Mesenchymal stem cell (in vitro differentiated cells and primary cell): ENCODE measurements at regions not wholly inside any gene's neighbourhood (a gene's known extent, or its start where the extent isn't known, plus 50 kb on each side); places are given as distances from the start of the nearest gene placed in this dataset.

ENCODE experiments used
- DNase-seq: peaks from one replicate; pipeline ENCODE4 v3.0.0-alpha.2; 2013
- H2AFZ ChIP-seq: one replicate; pipeline ENCODE4 v1.6.1; 2013; ENCODE audit warnings: low read depth, mild to moderate bottlenecking, control low read depth, inconsistent platforms, low read length, moderate library complexity
- H2AK5ac ChIP-seq: 2 replicates; pipeline ENCODE4 v1.6.1; 2013; ENCODE audit warnings: low read length, moderate library complexity, mild to moderate bottlenecking, inconsistent platforms; ENCODE audit not compliant: severe bottlenecking
- H2BK120ac ChIP-seq: one replicate; pipeline ENCODE4 v1.6.1; 2013; ENCODE audit warnings: low read depth, mild to moderate bottlenecking, inconsistent platforms, low read length, moderate library complexity
- H2BK12ac ChIP-seq, 2 experiments: one replicate each; pipeline ENCODE4 v1.6.1; 2013; ENCODE audit warnings: inconsistent platforms in 2 of 2, low read length in 2 of 2, mild to moderate bottlenecking in 2 of 2, moderate library complexity in 2 of 2, control low read depth in 1 of 2
- H2BK15ac ChIP-seq: one replicate; pipeline ENCODE4 v1.6.1; 2013; ENCODE audit warnings: mild to moderate bottlenecking, low read depth, inconsistent platforms; ENCODE audit not compliant: poor library complexity, severe bottlenecking
- H2BK5ac ChIP-seq: 2 replicates; pipeline ENCODE4 v1.6.1; 2013; ENCODE audit warnings: low read depth, mild to moderate bottlenecking, low read length, control low read depth, inconsistent platforms; ENCODE audit not compliant: poor library complexity, severe bottlenecking
- H3K14ac ChIP-seq, 2 experiments: one replicate each; pipeline ENCODE4 v1.6.1; 2013; ENCODE audit warnings: inconsistent platforms in 2 of 2, low read length in 2 of 2, control low read depth in 1 of 2, mild to moderate bottlenecking in 1 of 2, moderate library complexity in 1 of 2
- H3K18ac ChIP-seq, 2 experiments: one replicate each; pipeline ENCODE4 v1.6.1; 2013; ENCODE audit warnings: inconsistent platforms in 2 of 2, low read length in 2 of 2, control low read depth in 1 of 2, low read depth in 1 of 2, mild to moderate bottlenecking in 1 of 2
- H3K23ac ChIP-seq, 2 experiments: one replicate each; pipeline ENCODE4 v1.6.1; 2013; ENCODE audit warnings: inconsistent platforms in 2 of 2, low read length in 2 of 2, mild to moderate bottlenecking in 2 of 2, moderate library complexity in 2 of 2, control low read depth in 1 of 2
- H3K27ac ChIP-seq: 2 replicates; pipeline ENCODE4 v1.5.1; 2013; ENCODE audit warnings: mild to moderate bottlenecking, moderate library complexity, low read length, control low read depth, inconsistent platforms; ENCODE audit not compliant: poor library complexity, severe bottlenecking
- H3K27me3 ChIP-seq, 2 experiments: 2 replicates each; pipeline versions ENCODE4 v1.6.1 to v1.7.0; 2013; ENCODE audit warnings: low read length in 2 of 2, mild to moderate bottlenecking in 2 of 2, moderate library complexity in 2 of 2, control low read depth in 1 of 2, inconsistent platforms in 1 of 2; ENCODE audit not compliant: control insufficient read depth in 1 of 2, insufficient read depth in 1 of 2
- H3K36me3 ChIP-seq, 2 experiments: 2 replicates each; pipeline versions ENCODE4 v1.6.1 to v1.7.0; 2013; ENCODE audit warnings: low read length in 2 of 2, control low read depth in 1 of 2, inconsistent platforms in 1 of 2, low read depth in 1 of 2, mild to moderate bottlenecking in 1 of 2; ENCODE audit not compliant: insufficient read depth in 2 of 2, control insufficient read depth in 1 of 2
- H3K4ac ChIP-seq, 2 experiments: one replicate each; pipeline ENCODE4 v1.6.1; 2013; ENCODE audit warnings: inconsistent platforms in 2 of 2, low read length in 2 of 2, mild to moderate bottlenecking in 2 of 2, moderate library complexity in 2 of 2, control low read depth in 1 of 2, low read depth in 1 of 2
- H3K4me1 ChIP-seq: 2 replicates; pipeline ENCODE4 v1.6.1; 2013; ENCODE audit warnings: low read depth, low read length, control low read depth; ENCODE audit not compliant: control insufficient read depth, insufficient read depth
- H3K4me2 ChIP-seq: 2 replicates; pipeline ENCODE4 v1.6.1; 2013; ENCODE audit warnings: low read length, mild to moderate bottlenecking, inconsistent platforms; ENCODE audit not compliant: poor library complexity, severe bottlenecking
- H3K4me3 ChIP-seq, 2 experiments: 2 replicates each; pipeline versions ENCODE4 v1.5.1 to v1.7.0; 2013; ENCODE audit warnings: low read length in 2 of 2, mild to moderate bottlenecking in 2 of 2, control low read depth in 1 of 2, low read depth in 1 of 2; ENCODE audit not compliant: insufficient read depth in 1 of 2
- H3K79me1 ChIP-seq: replicated peaks from 2 replicates; pipeline ENCODE4 v1.6.1; 2013; ENCODE audit warnings: mild to moderate bottlenecking, control low read depth, low read length, inconsistent platforms; ENCODE audit not compliant: poor library complexity, severe bottlenecking
- H3K9ac ChIP-seq: 2 replicates; pipeline ENCODE4 v1.7.0; 2013; ENCODE audit warnings: mild to moderate bottlenecking, low read length, moderate library complexity
- H3K9me3 ChIP-seq: 2 replicates; pipeline ENCODE4 v1.7.0; 2013; ENCODE audit warnings: mild to moderate bottlenecking, low read length; ENCODE audit not compliant: control insufficient read depth
- H4K8ac ChIP-seq: one replicate; pipeline ENCODE4 v1.6.1; 2013; ENCODE audit warnings: inconsistent platforms, mild to moderate bottlenecking, low read length, moderate library complexity
- H4K91ac ChIP-seq: one replicate; pipeline ENCODE4 v1.6.1; 2013; ENCODE audit warnings: mild to moderate bottlenecking, low read length, inconsistent platforms
- WGBS: methylation state at CpG from one replicate; pipeline ENCODE4 v1.1.7; 2013; ENCODE audit warnings: mixed read lengths; 5-methylcytosine and 5-hydroxymethylcytosine counted together

DNA sequence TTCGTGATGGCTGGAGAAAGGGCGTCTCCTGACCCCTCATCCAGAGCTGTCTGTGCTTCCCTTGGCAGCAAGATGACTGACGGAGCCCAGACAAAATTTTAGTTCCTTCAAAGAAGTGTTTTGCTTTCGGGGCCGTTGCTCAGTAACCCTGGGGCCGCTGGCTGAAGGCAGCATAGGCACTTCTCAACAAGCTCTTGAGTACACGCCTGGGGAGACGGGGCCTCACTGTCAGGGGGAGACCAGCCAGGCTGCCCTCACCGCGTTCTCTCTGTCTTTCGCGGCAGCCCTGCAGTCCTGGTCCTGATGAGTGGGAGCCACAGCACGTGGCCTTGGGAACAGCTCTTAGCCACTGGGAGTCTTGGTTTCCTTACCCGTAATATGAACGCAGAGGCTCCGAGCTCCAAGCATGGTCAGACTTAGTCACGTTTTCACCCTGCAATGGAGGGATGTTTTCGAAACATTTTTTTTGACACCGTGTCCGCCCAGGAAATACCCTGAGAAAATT lies 86.0 kb downstream of the IRF8 start:
- Histone ChIP-seq H3K4me2 (no peak overlapping the region), H3K4ac (no peak overlapping the region), H3K23ac (peak overlapping the region in 1 of 2 experiments; percentile 46), H3K36me3 (no peaks in the 10 kb centered on the region), H3K27me3 (peaks cover 12 to 74% of the 10 kb centered on the region in 2 experiments), H2AK5ac (no peak overlapping the region), H4K91ac (no peak overlapping the region), H3K79me1 (no peaks in the 10 kb centered on the region), H3K27ac (no peak overlapping the region), H2BK5ac (no peak overlapping the region), H3K14ac (no peak overlapping the region), H4K8ac (no peak overlapping the region), H3K18ac (peak overlapping the region in 1 of 2 experiments; percentile 2), H2BK15ac (no peak overlapping the region), H2BK12ac (no peak overlapping the region), H2BK120ac (no peak overlapping the region), H3K4me3 (no peak overlapping the region), H2AFZ (no peak overlapping the region), H3K9ac (no peak overlapping the region), H3K4me1 (no peaks in the 10 kb centered on the region), H3K9me3 (no peaks in the 10 kb centered on the region)
- 48% methylated on average over 20 of the region's 20 CpGs for WGBS
- DNase-seq: no peak

DNA sequence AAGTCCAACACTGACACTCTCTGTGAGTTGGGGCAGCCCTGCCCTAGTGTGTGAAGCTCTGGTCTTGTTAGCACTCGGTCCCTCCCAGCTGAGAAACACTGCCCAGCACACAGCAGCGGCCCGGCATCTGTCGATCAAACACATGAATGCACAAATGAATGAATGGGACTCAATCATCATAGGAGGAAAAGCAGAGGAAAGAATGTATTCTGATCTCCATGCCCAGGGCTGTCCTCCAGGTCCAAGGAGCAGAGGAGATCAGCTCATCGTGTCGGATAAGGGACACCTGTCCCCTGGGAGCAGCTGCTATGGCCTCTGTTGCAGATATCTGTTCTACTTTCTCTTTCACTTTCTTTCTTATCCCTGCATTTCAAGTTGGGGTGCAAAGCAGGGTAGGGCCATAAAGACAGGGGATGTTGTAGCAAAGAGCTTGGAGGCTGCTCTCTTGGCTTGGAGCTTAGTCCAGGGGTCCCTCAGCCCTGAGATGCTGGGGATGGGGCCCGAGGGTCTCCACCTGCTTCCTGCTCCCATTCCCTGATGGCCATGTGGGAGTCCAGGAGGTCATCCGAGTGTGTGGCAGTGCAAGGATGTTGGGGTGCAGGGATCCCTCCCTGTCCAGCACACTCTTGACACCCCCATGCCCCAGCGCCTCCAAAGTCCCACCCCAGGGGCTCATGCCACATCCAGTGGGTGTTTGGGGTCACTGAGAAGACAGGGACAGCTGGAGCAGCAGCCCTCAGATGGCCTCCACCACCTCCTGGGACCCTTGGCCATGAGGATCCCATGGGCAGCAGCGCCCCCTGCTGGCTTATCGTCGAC lies 88.2 kb downstream of the IRF8 start:
- no peak overlapping the region for H2BK15ac ChIP-seq
- no peak overlapping the region for H3K9ac ChIP-seq
- no peak overlapping the region for H2BK5ac ChIP-seq
- DNase-seq: peak; percentile 23
- H3K4me1 ChIP-seq: no peaks in the 10 kb centered on the region
- H3K18ac ChIP-seq: peak overlapping the region in 1 of 2 experiments; percentile 16
- no peaks in the 10 kb centered on the region for H3K36me3 ChIP-seq
- peaks cover 17 to 82% of the 10 kb centered on the region in 2 experiments for H3K27me3 ChIP-seq
- H3K27ac ChIP-seq: no peak overlapping the region
- H2AFZ ChIP-seq: no peak overlapping the region
- peak overlapping the region in 1 of 2 experiments; percentile 90 for H3K14ac ChIP-seq
- no peak overlapping the region for H4K8ac ChIP-seq
- H2BK120ac ChIP-seq: no peak overlapping the region
- H3K4ac ChIP-seq: no peak overlapping the region
- no peak overlapping the region for H3K23ac ChIP-seq
- H3K4me2 ChIP-seq: no peak overlapping the region
- H3K9me3 ChIP-seq: no peaks in the 10 kb centered on the region
- H2BK12ac ChIP-seq: peak overlapping the region in 1 of 2 experiments; percentile 11
- no peak overlapping the region for H4K91ac ChIP-seq
- no peak overlapping the region for H2AK5ac ChIP-seq
- H3K4me3 ChIP-seq: peak overlapping the region in 1 of 2 experiments; percentile 62
- H3K79me1 ChIP-seq: no peaks in the 10 kb centered on the region
- WGBS: 64% methylated on average over 9 of the region's 12 CpGs

DNA sequence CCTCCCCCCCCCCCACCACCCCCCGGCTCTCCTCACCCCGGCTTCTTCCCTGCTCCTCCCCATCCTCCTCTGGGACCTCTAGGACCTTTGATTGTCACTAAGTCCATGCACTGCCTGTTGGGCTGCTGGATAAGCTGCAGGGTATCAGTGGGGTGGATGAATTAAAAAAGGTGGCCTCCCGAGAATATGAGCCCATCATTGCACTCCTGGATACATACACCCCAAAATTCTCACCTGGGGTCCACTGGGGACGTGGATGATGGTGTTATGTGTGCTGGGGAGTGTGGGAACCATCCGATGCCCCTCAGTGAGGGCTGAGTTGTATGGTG lies 88.8 kb downstream of the IRF8 start:
- Histone ChIP-seq H3K79me1 (no peaks in the 10 kb centered on the region), H3K36me3 (no peaks in the 10 kb centered on the region), H3K4me2 (no peak overlapping the region), H2AFZ (no peak overlapping the region), H3K18ac (no peak overlapping the region), H3K4me1 (no peaks in the 10 kb centered on the region), H3K9me3 (no peaks in the 10 kb centered on the region), H2BK5ac (no peak overlapping the region), H3K9ac (no peak overlapping the region), H3K4ac (no peak overlapping the region), H2AK5ac (no peak overlapping the region), H3K14ac (no peak overlapping the region), H2BK15ac (no peak overlapping the region), H4K91ac (no peak overlapping the region), H2BK120ac (no peak overlapping the region), H3K27ac (no peak overlapping the region), H3K23ac (no peak overlapping the region), H3K4me3 (no peak overlapping the region), H4K8ac (no peak overlapping the region), H2BK12ac (no peak overlapping the region), H3K27me3 (peaks cover 17 to 86% of the 10 kb centered on the region in 2 experiments)
- WGBS: no CpG with 5 or more reads among the region's 5 CpGs
- no peak for DNase-seq

DNA sequence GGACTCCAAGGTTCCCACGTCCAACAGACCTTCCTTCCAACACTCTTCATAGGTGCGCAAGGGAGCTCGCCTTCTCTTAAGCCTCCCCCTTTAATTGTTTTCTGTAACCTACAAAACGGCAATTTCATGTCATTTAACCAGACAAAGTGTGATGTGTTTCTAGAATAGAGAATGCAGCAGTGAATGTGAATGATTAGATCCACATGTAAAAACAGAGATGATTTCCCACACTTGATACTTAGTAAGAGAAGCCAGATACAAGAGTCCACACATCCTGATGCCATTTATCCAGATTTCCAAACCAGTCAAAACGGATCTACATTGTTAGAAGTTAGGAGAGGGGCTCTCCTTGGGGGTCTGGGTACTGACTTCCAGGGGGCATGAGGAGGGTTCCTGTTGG lies 89.3 kb downstream of the IRF8 start:
- Histone ChIP-seq H3K79me1 (no peaks in the 10 kb centered on the region), H3K23ac (no peak overlapping the region), H2AK5ac (no peak overlapping the region), H2BK5ac (no peak overlapping the region), H3K9ac (no peak overlapping the region), H3K27ac (no peak overlapping the region), H3K9me3 (no peaks in the 10 kb centered on the region), H3K27me3 (peaks cover 17 to 91% of the 10 kb centered on the region in 2 experiments), H3K36me3 (no peaks in the 10 kb centered on the region), H3K18ac (no peak overlapping the region), H2BK120ac (no peak overlapping the region), H3K4ac (no peak overlapping the region), H3K14ac (no peak overlapping the region), H3K4me1 (no peaks in the 10 kb centered on the region), H3K4me2 (no peak overlapping the region), H3K4me3 (no peak overlapping the region), H4K91ac (no peak overlapping the region), H2BK12ac (no peak overlapping the region), H2BK15ac (no peak overlapping the region), H4K8ac (no peak overlapping the region), H2AFZ (no peak overlapping the region)
- no peak for DNase-seq
- WGBS: 64% methylated on average over 2 of the region's 5 CpGs
